ENCODE measurements at regions not wholly inside any gene's neighbourhood (a gene's known extent, or its start where the extent isn't known, plus 50 kb on each side); places are given as distances from the start of the nearest gene placed in this dataset.

- no peak overlapping the region for H3K4ac ChIP-seq (replicated peaks; ENCODE audit: insufficient read length, low read depth, low read length)
- DNase-seq (ENCODE audit: low read depth in 1 of 2, low spot score in 2 of 2) (no peak), FAIRE-seq (no peak)
- H3K27me3 ChIP-seq (replicated peaks in 1 of 4; ENCODE audit: control insufficient read depth in 3 of 4, extremely low read depth in 1 of 4, insufficient read depth in 3 of 4, low read length in 3 of 4), result no peaks in the 10 kb centered on the region
- no peak overlapping the region for H2BK120ac ChIP-seq (replicated peaks; ENCODE audit: low read depth, low read length)
- no peak overlapping the region for H2BK12ac ChIP-seq (ENCODE audit: low read depth, low read length)
- no peak overlapping the region for H4K8ac ChIP-seq (ENCODE audit: extremely low read depth, insufficient read depth, low read length)
- no peak overlapping the region for H3K23ac ChIP-seq (ENCODE audit: insufficient read length)
- POLR2A ChIA-PET (ENCODE audit: partially characterized antibody), result no interaction called here
- 83% methylated on average over 1 of the region's 1 CpG; no CpG with 5 or more reads in 1 of the 2 experiments for WGBS, 2 experiments (ENCODE audit: extremely low coverage in 1 of 2, insufficient coverage in 1 of 2, insufficient read length in 1 of 2, insufficient replicate concordance in 2 of 2, low coverage in 1 of 2, low lambda C conversion rate in 2 of 2, missing lambda C conversion rate in 1 of 2)
- no peak overlapping the region for H3K56ac ChIP-seq (replicated peaks; ENCODE audit: insufficient read length, low read depth, low read length)
- no peaks in the 10 kb centered on the region for H3K23me2 ChIP-seq (ENCODE audit: low read depth, low read length)
- H3K9me3 ChIP-seq (ENCODE audit: insufficient read depth in 2 of 2, low read depth in 1 of 2, low read length in 1 of 2), result no peaks in the 10 kb centered on the region
- no peak overlapping the region for H3K4me2 ChIP-seq (ENCODE audit: insufficient read depth in 1 of 2, low read depth in 2 of 2, low read length in 2 of 2)
- no peak overlapping the region for H3K18ac ChIP-seq (ENCODE audit: extremely low read depth, low read length)
- no peak overlapping the region for H4K91ac ChIP-seq (replicated peaks; ENCODE audit: insufficient read length, low read length)
- no peak overlapping the region for H2BK15ac ChIP-seq (ENCODE audit: low read length)
- no peak overlapping the region for H2AK5ac ChIP-seq (ENCODE audit: low read depth, low read length)
- H3K4me3 ChIP-seq (ENCODE audit: extremely low read depth in 1 of 4, insufficient read depth in 2 of 4, low read depth in 3 of 4, low read length in 4 of 4), result no peak overlapping the region
- no peak overlapping the region for H3K14ac ChIP-seq (ENCODE audit: insufficient read length)
- no peak overlapping the region for H3K27ac ChIP-seq (ENCODE audit: low read depth, low read length)
- CTCF ChIA-PET (ENCODE audit: partially characterized antibody), result interaction anchor here (0.6 kb wide), 1 partner anchor 356 kb away, joined by 3 read pairs; no protein-coding TSS in a partner anchor
- H4K20me1 ChIP-seq (replicated peaks in 1 of 2; ENCODE audit: control insufficient read depth in 1 of 2, insufficient read depth in 2 of 2, low read length in 2 of 2), result no peaks in the 10 kb centered on the region
- H2BK5ac ChIP-seq (ENCODE audit: low read depth, low read length), result no peak overlapping the region
- H3K79me1 ChIP-seq (ENCODE audit: low read depth, low read length), result no peaks in the 10 kb centered on the region
- no peak overlapping the region for H2AFZ ChIP-seq (ENCODE audit: low read length)
- H2BK20ac ChIP-seq (ENCODE audit: low read length), result no peak overlapping the region
- H3K36me3 ChIP-seq (ENCODE audit: control insufficient read depth in 2 of 4, insufficient read depth in 4 of 4, low read length in 3 of 4), result no peaks in the 10 kb centered on the region
- H3K9ac ChIP-seq (replicated peaks in 1 of 4; ENCODE audit: extremely low read depth in 1 of 4, low read depth in 3 of 4, low read length in 3 of 4), result no peak overlapping the region
- H4K5ac ChIP-seq (ENCODE audit: insufficient read length, low read depth, low read length), result no peak overlapping the region
- no peak for TF ChIP-seq KDM5A (IDR thresholded peaks at IDR 0.05; ENCODE audit: low read length)
- TF ChIP-seq TEAD4 (IDR thresholded peaks at IDR 0.05; ENCODE audit: low read depth, low read length), result no peak
- no peak for TF ChIP-seq CTBP2 (IDR thresholded peaks at IDR 0.05; ENCODE audit: borderline replicate concordance, insufficient read depth, insufficient read length, low read length)
- TF ChIP-seq JUND (IDR thresholded peaks at IDR 0.05; ENCODE audit: low read length), result no peak
- TF ChIP-seq CEBPB (IDR thresholded peaks at IDR 0.05; ENCODE audit: low read depth, low read length), result no peak
- no peak for TF ChIP-seq USF2 (IDR thresholded peaks at IDR 0.05; ENCODE audit: low read length)
- peaks cover 0 to 5% (median 3%) of the 10 kb centered on the region in 4 experiments; a peak in 4 of 7 replicates for H3K4me1 ChIP-seq (replicated peaks in 1 of 4; ENCODE audit: control insufficient read depth in 3 of 4, insufficient read depth in 4 of 4, low read length in 3 of 4)
- no peaks in the 10 kb centered on the region for H3K79me2 ChIP-seq (ENCODE audit: control insufficient read depth in 1 of 2, insufficient read depth in 2 of 2, low read length in 2 of 2)
Observed at GRCh38 chr1:59126366-59126765, 170.5 kb upstream of the FGGY start.

Data from H1 (cell line).